Islet of Langerhans (tissue), 1 donor: ENCODE measurements at regions not wholly inside any gene's neighbourhood (a gene's known extent, or its start where the extent isn't known, plus 50 kb on each side); places are given as distances from the start of the nearest gene placed in this dataset.
A peak's percentile ranks its signal among the peaks of the same experiment; 100 is the strongest.
"Not testable (repeated sequence)": the region's sequence is repeated elsewhere in the genome, so short reads cannot be mapped to it uniquely, and the experiment has no call there.

Source experiments
- FAIRE-seq: peaks from one replicate; lab custom pipeline; 2011; peaks lifted over from hg19 to GRCh38; lab: Jason Lieb, UNC

GRCh38 chr22:48417225-48418070 is 1410.2 kb downstream of the BRD1 start:
- FAIRE-seq: no peak

GRCh38 chr22:48416396-48417224 is 1411.1 kb downstream of the BRD1 start:
- FAIRE-seq: no peak

- FAIRE-seq: no peak
Measured at GRCh38 chr22:48415520-48415919, 1412.2 kb downstream of the BRD1 start.

GRCh38 chr22:48414651-48415050 is 1413.0 kb downstream of the BRD1 start:
- FAIRE-seq: no peak

- FAIRE-seq: not testable (repeated sequence)
Measured at GRCh38 chr22:48412931-48413330, 1414.7 kb downstream of the BRD1 start.

- no peak for FAIRE-seq
Measured at GRCh38 chr22:48410536-48410935, 1417.1 kb downstream of the BRD1 start.

- no peak for FAIRE-seq
Measured at GRCh38 chr22:48407256-48407955, 1420.3 kb downstream of the BRD1 start.

GRCh38 chr22:48406161-48406560 is 1421.5 kb downstream of the BRD1 start:
- FAIRE-seq: no peak

- FAIRE-seq: peak; percentile 49
Measured at GRCh38 chr22:48405741-48406140, 1421.9 kb downstream of the BRD1 start.

- FAIRE-seq: no peak
Measured at GRCh38 chr22:48404801-48405447, 1422.7 kb downstream of the BRD1 start.

- FAIRE-seq: no peak
Measured at GRCh38 chr22:48403521-48404403, 1423.9 kb downstream of the BRD1 start.

- no peak for FAIRE-seq
Measured at GRCh38 chr22:48402591-48403031, 1425.1 kb downstream of the BRD1 start.

GRCh38 chr22:48401523-48401922 is 1426.2 kb downstream of the BRD1 start:
- FAIRE-seq: not testable (repeated sequence)

- FAIRE-seq: no peak
Measured at GRCh38 chr22:48398181-48398905, 1429.3 kb downstream of the BRD1 start.

- FAIRE-seq: no peak
Measured at GRCh38 chr22:48397531-48398180, 1430.0 kb downstream of the BRD1 start.

GRCh38 chr22:48396785-48397530 is 1430.7 kb downstream of the BRD1 start:
- FAIRE-seq: no peak

GRCh38 chr22:48396091-48396784 is 1431.4 kb downstream of the BRD1 start:
- FAIRE-seq: no peak

- FAIRE-seq: no peak
Measured at GRCh38 chr22:48395201-48395600, 1432.5 kb downstream of the BRD1 start.
